Neural cell (in vitro differentiated cells): ENCODE measurements at regions not wholly inside any gene's neighbourhood (a gene's known extent, or its start where the extent isn't known, plus 50 kb on each side); places are given as distances from the start of the nearest gene placed in this dataset.
"Not testable (repeated sequence)": the region's sequence is repeated elsewhere in the genome, so short reads cannot be mapped to it uniquely, and the experiment has no call there.

Source experiments
- H2AFZ ChIP-seq: fragments of 200-600, 300-800 bp; sonication (generic), shearing (Covaris generic); 2 replicates; pipeline ENCODE4 v1.6.0; 2014; ENCODE audit warnings: low read depth, mild to moderate bottlenecking, antibody characterized with exemption, low read length, moderate library complexity
- H3F3A ChIP-seq: fragments of 200-600 bp; shearing (Covaris generic); 2 replicates; pipeline ENCODE4 v1.6.1; 2016; ENCODE audit warnings: mild to moderate bottlenecking, moderate library complexity, mixed read lengths, antibody characterized with exemption, low read length; ENCODE audit not compliant: insufficient read depth, poor library complexity, severe bottlenecking
- H3K27ac ChIP-seq: fragments of 200-600, 300-800 bp; sonication (generic), shearing (Covaris generic); 2 replicates; pipeline ENCODE4 v1.5.1; 2014; ENCODE audit warnings: mild to moderate bottlenecking, low read length, moderate library complexity
- H3K27me3 ChIP-seq: fragments of 300-800, 200-600 bp; sonication (generic), shearing (Covaris generic); 2 replicates; pipeline ENCODE4 v1.6.0; 2014; ENCODE audit warnings: mild to moderate bottlenecking, low read depth, low read length, moderate library complexity; ENCODE audit not compliant: insufficient read depth
- H3K36me3 ChIP-seq: fragments of 300-800, 200-600 bp; sonication (generic), shearing (Covaris generic); 2 replicates; pipeline ENCODE4 v1.5.1; 2014; ENCODE audit warnings: mild to moderate bottlenecking, antibody characterized with exemption, low read length, moderate library complexity; ENCODE audit not compliant: insufficient read depth
- H3K4me2 ChIP-seq: fragments of 300-800, 200-600 bp; sonication (generic), shearing (Covaris generic); 2 replicates; pipeline ENCODE4 v1.6.0; 2014; ENCODE audit warnings: mild to moderate bottlenecking, low read length
- H3K4me3 ChIP-seq: fragments of 300-800, 200-600 bp; sonication (generic), shearing (Covaris generic); 2 replicates; pipeline ENCODE4 v1.5.1; 2014; ENCODE audit warnings: mild to moderate bottlenecking, low read length, moderate library complexity
- H3K79me2 ChIP-seq: fragments of 200-600 bp; shearing (Covaris generic); replicated peaks from 2 replicates; pipeline ENCODE4 v1.6.0; 2014; ENCODE audit warnings: mild to moderate bottlenecking, low read length, moderate library complexity; ENCODE audit not compliant: insufficient read depth
- H3K9ac ChIP-seq: fragments of 300-800, 200-600 bp; sonication (generic), shearing (Covaris generic); 2 replicates; pipeline ENCODE4 v1.6.1; 2016; ENCODE audit warnings: mild to moderate bottlenecking, low read length, mixed read lengths
- H3K9me2 ChIP-seq: fragments of 200-600 bp; shearing (Covaris generic); 2 replicates; pipeline ENCODE4 v1.6.1; 2016; ENCODE audit warnings: mild to moderate bottlenecking, low read length, mixed read lengths; ENCODE audit not compliant: insufficient read depth
- H3K9me3 ChIP-seq: fragments of 200-600, 300-800 bp; sonication (generic), shearing (Covaris generic); 2 replicates; pipeline ENCODE4 v1.6.1; 2016; ENCODE audit warnings: mild to moderate bottlenecking, mixed run types, low read length, moderate library complexity, mixed read lengths
- H4K20me1 ChIP-seq: fragments of 200-600 bp; shearing (Covaris generic); 2 replicates; pipeline ENCODE4 v1.6.1; 2016; ENCODE audit warnings: mild to moderate bottlenecking, mixed run types; ENCODE audit not compliant: insufficient read depth
- EP300 ChIP-seq: fragments of 450-650 bp; conservative IDR thresholded peaks from 2 replicates; pipeline ENCODE4 v1.6.1; 2014; ENCODE audit warnings: antibody characterized with exemption, mild to moderate bottlenecking, moderate library complexity; ENCODE audit not compliant: poor library complexity, severe bottlenecking
- EZH2 ChIP-seq: fragments of 200-600, 300-800 bp; shearing (Covaris generic), sonication (generic); IDR thresholded peaks from 2 replicates; pipeline ENCODE4 v1.6.1; 2014; ENCODE audit warnings: antibody characterized with exemption, low read length, borderline replicate concordance, mild to moderate bottlenecking; ENCODE audit not compliant: insufficient read depth, poor library complexity, severe bottlenecking
- MXI1 ChIP-seq: fragments of 450-650 bp; conservative IDR thresholded peaks from 2 replicates; pipeline ENCODE4 v1.6.1; 2014; ENCODE audit warnings: antibody characterized with exemption, mild to moderate bottlenecking; ENCODE audit not compliant: poor library complexity, severe bottlenecking
- POLR2AphosphoS5 ChIP-seq: IDR thresholded peaks from 2 replicates; pipeline ENCODE4 v1.6.1; 2012
- RAD21 ChIP-seq: fragments of 450-650 bp; conservative IDR thresholded peaks from 2 replicates; pipeline ENCODE4 v1.6.1; 2014; ENCODE audit warnings: antibody characterized with exemption, mild to moderate bottlenecking, moderate library complexity
- SMC3 ChIP-seq: fragments of 450-650 bp; conservative IDR thresholded peaks from 2 replicates; pipeline ENCODE4 v1.6.1; 2014; ENCODE audit warnings: antibody characterized with exemption, mild to moderate bottlenecking, moderate library complexity; ENCODE audit not compliant: poor library complexity
- TAF1 ChIP-seq: IDR thresholded peaks from 2 replicates; pipeline ENCODE4 v1.6.1; 2012; ENCODE audit warnings: low read depth
- TF ChIP-seq, protein P1 (sequence below): IDR thresholded peaks from 2 replicates; pipeline ENCODE4 v1.6.1; 2012; ENCODE audit warnings: borderline replicate concordance
- TF ChIP-seq, protein P2 (sequence below): fragments of 450-650 bp; IDR thresholded peaks from 2 replicates; pipeline ENCODE4 v1.5.1; 2014; ENCODE audit warnings: antibody characterized with exemption, mild to moderate bottlenecking, moderate library complexity; ENCODE audit not compliant: poor library complexity, severe bottlenecking

GRCh38 chr1:219549215-219549614 lies 63.7 kb downstream of the ZC3H11B start:
- Histone ChIP-seq H3F3A (no peaks in the 10 kb centered on the region), H4K20me1 (no peaks in the 10 kb centered on the region), H3K9ac (no peak overlapping the region), H3K36me3 (no peaks in the 10 kb centered on the region), H3K27ac (no peak overlapping the region), H3K27me3 (no peaks in the 10 kb centered on the region), H3K9me2 (no peaks in the 10 kb centered on the region), H3K4me3 (no peak overlapping the region), H3K4me2 (no peak overlapping the region), H3K79me2 (no peaks in the 10 kb centered on the region), H2AFZ (no peak overlapping the region), H3K9me3 (no peaks in the 10 kb centered on the region)
- TF ChIP-seq MXI1 (no peak), EP300 (no peak), TAF1 (no peak), RAD21 (no peak), POLR2AphosphoS5 (no peak), EZH2 (no peak), SMC3 (no peak)
- TF ChIP-seq, protein P1, sequence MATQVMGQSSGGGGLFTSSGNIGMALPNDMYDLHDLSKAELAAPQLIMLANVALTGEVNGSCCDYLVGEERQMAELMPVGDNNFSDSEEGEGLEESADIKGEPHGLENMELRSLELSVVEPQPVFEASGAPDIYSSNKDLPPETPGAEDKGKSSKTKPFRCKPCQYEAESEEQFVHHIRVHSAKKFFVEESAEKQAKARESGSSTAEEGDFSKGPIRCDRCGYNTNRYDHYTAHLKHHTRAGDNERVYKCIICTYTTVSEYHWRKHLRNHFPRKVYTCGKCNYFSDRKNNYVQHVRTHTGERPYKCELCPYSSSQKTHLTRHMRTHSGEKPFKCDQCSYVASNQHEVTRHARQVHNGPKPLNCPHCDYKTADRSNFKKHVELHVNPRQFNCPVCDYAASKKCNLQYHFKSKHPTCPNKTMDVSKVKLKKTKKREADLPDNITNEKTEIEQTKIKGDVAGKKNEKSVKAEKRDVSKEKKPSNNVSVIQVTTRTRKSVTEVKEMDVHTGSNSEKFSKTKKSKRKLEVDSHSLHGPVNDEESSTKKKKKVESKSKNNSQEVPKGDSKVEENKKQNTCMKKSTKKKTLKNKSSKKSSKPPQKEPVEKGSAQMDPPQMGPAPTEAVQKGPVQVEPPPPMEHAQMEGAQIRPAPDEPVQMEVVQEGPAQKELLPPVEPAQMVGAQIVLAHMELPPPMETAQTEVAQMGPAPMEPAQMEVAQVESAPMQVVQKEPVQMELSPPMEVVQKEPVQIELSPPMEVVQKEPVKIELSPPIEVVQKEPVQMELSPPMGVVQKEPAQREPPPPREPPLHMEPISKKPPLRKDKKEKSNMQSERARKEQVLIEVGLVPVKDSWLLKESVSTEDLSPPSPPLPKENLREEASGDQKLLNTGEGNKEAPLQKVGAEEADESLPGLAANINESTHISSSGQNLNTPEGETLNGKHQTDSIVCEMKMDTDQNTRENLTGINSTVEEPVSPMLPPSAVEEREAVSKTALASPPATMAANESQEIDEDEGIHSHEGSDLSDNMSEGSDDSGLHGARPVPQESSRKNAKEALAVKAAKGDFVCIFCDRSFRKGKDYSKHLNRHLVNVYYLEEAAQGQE, result no peak

- TF ChIP-seq RAD21 (no peak), POLR2AphosphoS5 (no peak), TAF1 (no peak), EP300 (no peak), MXI1 (no peak), SMC3 (no peak), EZH2 (no peak)
- TF ChIP-seq, protein P1, result no peak
- TF ChIP-seq, protein P2, sequence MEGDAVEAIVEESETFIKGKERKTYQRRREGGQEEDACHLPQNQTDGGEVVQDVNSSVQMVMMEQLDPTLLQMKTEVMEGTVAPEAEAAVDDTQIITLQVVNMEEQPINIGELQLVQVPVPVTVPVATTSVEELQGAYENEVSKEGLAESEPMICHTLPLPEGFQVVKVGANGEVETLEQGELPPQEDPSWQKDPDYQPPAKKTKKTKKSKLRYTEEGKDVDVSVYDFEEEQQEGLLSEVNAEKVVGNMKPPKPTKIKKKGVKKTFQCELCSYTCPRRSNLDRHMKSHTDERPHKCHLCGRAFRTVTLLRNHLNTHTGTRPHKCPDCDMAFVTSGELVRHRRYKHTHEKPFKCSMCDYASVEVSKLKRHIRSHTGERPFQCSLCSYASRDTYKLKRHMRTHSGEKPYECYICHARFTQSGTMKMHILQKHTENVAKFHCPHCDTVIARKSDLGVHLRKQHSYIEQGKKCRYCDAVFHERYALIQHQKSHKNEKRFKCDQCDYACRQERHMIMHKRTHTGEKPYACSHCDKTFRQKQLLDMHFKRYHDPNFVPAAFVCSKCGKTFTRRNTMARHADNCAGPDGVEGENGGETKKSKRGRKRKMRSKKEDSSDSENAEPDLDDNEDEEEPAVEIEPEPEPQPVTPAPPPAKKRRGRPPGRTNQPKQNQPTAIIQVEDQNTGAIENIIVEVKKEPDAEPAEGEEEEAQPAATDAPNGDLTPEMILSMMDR, result no peak
- H3K9me3 ChIP-seq, result no peaks in the 10 kb centered on the region
- H3K4me2 ChIP-seq, result no peak overlapping the region
These were observed 64.5 kb downstream of the ZC3H11B start for GRCh38 chr1:219548386-219548785.

DNA sequence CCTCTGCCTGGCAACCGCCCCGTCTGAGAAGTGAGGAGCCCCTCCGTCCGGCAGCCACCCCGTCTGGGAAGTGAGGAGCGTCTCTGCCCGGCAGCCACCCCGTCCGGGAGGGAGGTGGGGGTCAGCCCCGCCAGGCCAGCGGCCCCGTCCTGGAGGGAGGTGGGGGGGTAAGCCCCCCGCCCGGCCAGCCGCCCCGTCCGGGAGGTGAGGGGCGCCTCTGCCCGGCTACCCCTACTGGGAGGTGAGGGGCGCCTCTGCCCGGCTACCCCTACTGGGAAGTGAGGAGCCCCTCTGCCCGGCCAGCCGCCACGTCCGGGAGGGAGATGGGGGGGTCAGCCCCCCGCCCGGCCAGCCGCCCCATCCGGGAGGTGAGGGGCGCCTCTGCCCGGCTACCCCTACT lies 67.1 kb downstream of the ZC3H11B start:
- not testable (repeated sequence) for H3K9ac ChIP-seq, H2AFZ ChIP-seq, H3K27me3 ChIP-seq, H3K9me3 ChIP-seq, H3K4me3 ChIP-seq, H4K20me1 ChIP-seq, H3F3A ChIP-seq, H3K9me2 ChIP-seq, H3K27ac ChIP-seq, H3K79me2 ChIP-seq, H3K4me2 ChIP-seq, H3K36me3 ChIP-seq

More at GRCh38 chr1:219548386-219548785, 64.5 kb downstream of the ZC3H11B start:
- Histone ChIP-seq H2AFZ (no peak overlapping the region), H3K4me3 (no peak overlapping the region), H3K9ac (no peak overlapping the region), H3K27me3 (no peaks in the 10 kb centered on the region), H3K79me2 (no peaks in the 10 kb centered on the region), H3K36me3 (no peaks in the 10 kb centered on the region), H4K20me1 (no peaks in the 10 kb centered on the region), H3K27ac (no peak overlapping the region), H3F3A (no peaks in the 10 kb centered on the region), H3K9me2 (no peaks in the 10 kb centered on the region)
